ENCODE measurements at regions not wholly inside any gene's neighbourhood (a gene's known extent, or its start where the extent isn't known, plus 50 kb on each side); places are given as distances from the start of the nearest gene placed in this dataset.

GRCh38 chr2:35548171-35548570 is 807.4 kb upstream of the CRIM1 start:
- no peak for TF ChIP-seq POLR2A (IDR thresholded peaks at IDR 0.05; ENCODE audit: low read depth, low read length)
- no peak for TF ChIP-seq RAD21 (IDR thresholded peaks at IDR 0.05; ENCODE audit: insufficient read depth, low read depth, low read length)
- no peak for TF ChIP-seq CTCF (IDR thresholded peaks at IDR 0.05 in 2 of 3, conservative IDR thresholded peaks at IDR 0.05 in 1 of 3; ENCODE audit: control insufficient read depth in 2 of 3, extremely low read depth in 1 of 3, insufficient read depth in 1 of 3, low read depth in 3 of 3, low read length in 3 of 3)
- no peak for TF ChIP-seq EP300 (IDR thresholded peaks at IDR 0.05; ENCODE audit: borderline replicate concordance in 1 of 2, control insufficient read depth in 1 of 2, low read depth in 2 of 2, low read length in 2 of 2)

Measured in GM12878 (cell line).